GM18870 (cell line): ENCODE measurements at regions not wholly inside any gene's neighbourhood (a gene's known extent, or its start where the extent isn't known, plus 50 kb on each side); places are given as distances from the start of the nearest gene placed in this dataset.

ENCODE experiments used
- ATAC-seq: cut with Tn5 transposase; IDR thresholded peaks from one replicate; pipeline ENCODE4 v1.9.1; 2021; ENCODE audit warnings: moderate library complexity; ENCODE audit not compliant: unreplicated experiment

- no peak for ATAC-seq
Measured at GRCh38 chr19:31761281-31761913, 412.2 kb upstream of the TSHZ3 start.

GRCh38 chr19:31770223-31770622 is 421.0 kb upstream of the TSHZ3 start:
- no peak for ATAC-seq

- no peak for ATAC-seq
Measured at GRCh38 chr19:31772915-31773314, 423.7 kb upstream of the TSHZ3 start.

- no peak for ATAC-seq
Measured at GRCh38 chr19:31781542-31781941, 432.3 kb upstream of the TSHZ3 start.

- no peak for ATAC-seq
Measured at GRCh38 chr19:31783592-31783991, 434.4 kb upstream of the TSHZ3 start.

- no peak for ATAC-seq
Measured at GRCh38 chr19:31784671-31785101, 435.4 kb upstream of the TSHZ3 start.

GRCh38 chr19:31801611-31802010 is 452.4 kb upstream of the TSHZ3 start:
- ATAC-seq = no peak

- ATAC-seq = no peak
Measured at GRCh38 chr19:31803835-31804446, 454.7 kb upstream of the TSHZ3 start.

- ATAC-seq = no peak
Measured at GRCh38 chr19:31804668-31805067, 455.4 kb upstream of the TSHZ3 start.

GRCh38 chr19:31810536-31811109 is 461.4 kb upstream of the TSHZ3 start:
- ATAC-seq = no peak

GRCh38 chr19:31817971-31818797 is 468.9 kb upstream of the TSHZ3 start:
- no peak for ATAC-seq

- no peak for ATAC-seq
Measured at GRCh38 chr19:31818798-31819105, 469.5 kb upstream of the TSHZ3 start.

- ATAC-seq = no peak
Measured at GRCh38 chr19:31819837-31820236, 470.6 kb upstream of the TSHZ3 start.

- ATAC-seq = no peak
Measured at GRCh38 chr19:31821346-31821745, 472.1 kb upstream of the TSHZ3 start.

- ATAC-seq = no peak
Measured at GRCh38 chr19:31825134-31826094, 476.2 kb upstream of the TSHZ3 start.

GRCh38 chr19:31826325-31826724 is 477.1 kb upstream of the TSHZ3 start:
- ATAC-seq = no peak

GRCh38 chr19:31831421-31832175 is 482.4 kb upstream of the TSHZ3 start:
- no peak for ATAC-seq

GRCh38 chr19:31832176-31832548 is 482.9 kb upstream of the TSHZ3 start:
- ATAC-seq = no peak

- no peak for ATAC-seq
Measured at GRCh38 chr19:31834070-31834469, 484.8 kb upstream of the TSHZ3 start.
